SK-MEL-5 (cell line): ENCODE measurements at regions not wholly inside any gene's neighbourhood (a gene's known extent, or its start where the extent isn't known, plus 50 kb on each side); places are given as distances from the start of the nearest gene placed in this dataset.
A peak's percentile ranks its signal among the peaks of the same experiment; 100 is the strongest.

Experiments
- DNase-seq: peaks from one replicate; pipeline ENCODE4 v3.0.0-alpha.2; 2016; ENCODE audit warnings: low read depth, low spot score
- in situ Hi-C: cut with HindIII; loops from 2 replicates; pipeline ENCODE4 v1.10.0; 2016; ENCODE audit warnings: low sequenced_read_pairs, high pct_unique_total_duplicates, low pct_unique_long_range_greater_than_20kb

DNA sequence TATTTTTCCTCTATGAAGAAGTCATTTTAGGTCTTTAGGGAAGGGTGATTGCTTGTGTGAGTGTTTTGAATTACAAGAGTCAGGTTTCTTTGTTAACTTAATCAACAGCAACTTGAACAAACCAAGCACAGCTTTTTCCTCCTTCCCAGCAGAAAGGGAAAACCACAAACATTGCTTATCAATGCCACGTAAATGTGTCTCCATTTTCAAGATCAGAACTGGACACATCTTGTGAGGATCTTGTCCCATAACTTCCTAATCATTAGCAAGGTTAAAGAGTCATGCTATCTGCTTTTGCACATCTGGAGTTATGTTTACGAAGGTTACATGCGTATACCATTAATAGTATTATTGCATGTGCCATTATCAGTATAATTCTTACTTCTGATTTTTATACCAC, 248.0 kb upstream of the FLRT2 start:
- no peak for DNase-seq
- in situ Hi-C loops = no loop called here

DNA sequence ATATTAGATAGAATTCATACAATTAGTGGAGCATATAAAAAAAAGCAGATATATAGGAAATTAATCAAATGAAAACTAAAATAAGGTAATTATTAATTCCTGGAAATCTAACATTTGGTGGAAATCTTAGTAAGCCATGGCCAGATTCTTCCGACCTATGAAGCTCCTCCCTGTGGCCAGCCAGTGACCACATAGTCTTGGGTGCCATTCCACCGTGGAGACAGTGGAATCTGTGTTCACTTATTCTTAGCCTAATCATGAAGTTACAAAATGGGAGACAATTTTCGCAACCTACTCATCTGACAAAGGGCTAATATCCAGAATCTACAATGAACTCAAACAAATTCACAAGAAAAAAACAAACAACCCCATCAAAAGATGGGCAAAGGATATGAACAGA, 241.9 kb upstream of the FLRT2 start:
- DNase-seq = no peak
- in situ Hi-C loops = no loop called here

GRCh38 chr14:85291731-85292130, 238.2 kb upstream of the FLRT2 start:
- DNase-seq = no peak
- in situ Hi-C loops = no loop called here

- in situ Hi-C loops = no loop called here
- DNase-seq = no peak
Observed at GRCh38 chr14:85293612-85294234, 236.2 kb upstream of the FLRT2 start.

GRCh38 chr14:85295318-85295717, 234.6 kb upstream of the FLRT2 start:
- DNase-seq = no peak

GRCh38 chr14:85296456-85297210, 233.3 kb upstream of the FLRT2 start:
- DNase-seq = no peak
- in situ Hi-C loops = no loop called here

More at GRCh38 chr14:85295318-85295717, 234.6 kb upstream of the FLRT2 start:
- in situ Hi-C loops = no loop called here

GRCh38 chr14:85300107-85300506, 229.8 kb upstream of the FLRT2 start:
- no peak for DNase-seq
- in situ Hi-C loops = no loop called here

GRCh38 chr14:85301506-85301905, 228.4 kb upstream of the FLRT2 start:
- DNase-seq = no peak
- in situ Hi-C loops = no loop called here

DNA sequence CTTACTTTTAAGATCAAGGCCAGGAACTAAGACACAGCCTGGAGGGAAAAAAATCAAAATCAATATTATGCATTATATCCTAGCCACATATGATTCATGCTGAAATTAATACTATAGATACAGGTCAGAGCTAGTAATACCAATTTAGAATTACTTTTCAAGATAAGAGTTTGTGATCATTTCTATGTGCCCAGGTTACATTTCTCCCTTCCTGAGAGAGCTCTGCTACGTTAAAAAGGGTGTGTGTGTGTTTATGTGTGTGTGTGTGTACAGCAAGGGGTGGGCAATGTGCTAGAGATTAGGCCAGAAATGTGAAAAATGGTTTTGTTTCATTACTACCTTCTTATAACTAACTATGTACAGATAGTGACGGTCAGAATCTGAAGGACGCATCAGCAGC, 223.9 kb upstream of the FLRT2 start:
- DNase-seq = no peak
- in situ Hi-C loops = no loop called here

- peak; percentile 7 for DNase-seq
- in situ Hi-C loops = no loop called here
Observed at GRCh38 chr14:85308531-85309300, 221.2 kb upstream of the FLRT2 start.

DNA sequence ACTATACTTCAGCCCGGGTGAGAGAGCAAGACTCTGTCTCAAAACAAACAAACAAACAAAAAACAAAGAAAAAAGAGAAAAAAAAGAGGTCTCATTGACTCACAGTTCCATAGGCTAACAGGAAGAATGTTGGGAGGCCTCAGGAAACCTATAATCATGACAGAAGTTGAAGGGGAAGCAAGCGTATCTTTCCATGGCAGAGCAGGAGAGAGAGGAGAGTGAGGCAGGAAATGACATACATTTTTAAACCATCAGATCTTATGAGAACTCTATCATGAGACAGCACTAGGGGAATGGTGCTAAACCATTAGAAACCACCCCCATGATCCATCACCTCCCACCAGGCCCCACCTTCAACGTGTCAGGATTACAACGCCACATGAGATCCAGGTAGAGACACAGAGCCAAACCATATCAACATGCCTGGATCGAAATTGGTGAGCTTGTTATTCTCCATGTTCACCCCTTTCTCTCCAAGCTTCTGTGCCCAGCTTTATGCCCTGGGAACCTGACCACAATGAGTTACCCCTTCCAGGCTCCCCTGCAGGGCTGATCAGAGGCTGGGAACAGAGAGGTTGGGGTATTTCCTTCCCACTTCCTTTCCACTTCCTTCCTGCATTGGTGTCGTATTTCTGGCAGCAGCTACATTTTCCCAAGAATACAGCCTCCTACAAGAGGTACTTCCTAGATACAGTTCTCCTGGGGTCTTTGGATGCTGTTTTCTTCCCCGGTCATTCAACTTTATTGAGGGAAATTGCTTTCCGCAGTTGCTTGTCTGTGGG, 219.3 kb upstream of the FLRT2 start:
- in situ Hi-C loops = no loop called here
- DNase-seq = no peak

DNA sequence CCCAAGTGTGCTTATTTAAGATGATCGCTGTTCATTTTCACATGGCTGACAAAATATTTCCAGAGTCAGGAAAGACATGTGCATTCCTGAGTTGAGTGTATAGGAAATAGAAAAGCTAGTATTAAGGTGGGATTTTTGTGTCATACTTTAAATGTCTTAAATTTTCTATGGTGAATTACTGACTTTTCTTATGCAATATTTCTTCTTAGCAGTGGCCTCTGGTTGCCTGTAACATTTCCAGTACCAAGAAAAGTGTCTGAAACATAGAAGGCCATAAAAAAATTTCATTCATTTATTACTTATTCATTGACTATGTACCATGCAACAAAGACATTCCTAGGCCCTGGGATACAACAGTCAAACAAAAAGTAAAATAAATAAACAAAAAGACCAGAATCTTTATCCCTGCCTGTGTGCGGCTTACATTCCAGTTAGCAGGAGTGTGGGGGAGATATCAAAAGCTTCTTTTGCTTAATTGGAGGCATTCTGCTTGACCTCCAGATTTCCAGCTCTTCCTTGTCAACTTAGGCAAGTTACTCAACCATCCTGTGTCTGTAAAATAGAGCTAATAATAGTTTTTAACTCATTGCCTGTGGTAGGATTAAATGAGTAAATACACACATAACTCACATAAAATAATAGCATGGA, 216.3 kb upstream of the FLRT2 start:
- DNase-seq = no peak
- in situ Hi-C loops = no loop called here

- in situ Hi-C loops = no loop called here
- peak; percentile 5 for DNase-seq
Observed at GRCh38 chr14:85315290-85315689, 214.7 kb upstream of the FLRT2 start.

DNA sequence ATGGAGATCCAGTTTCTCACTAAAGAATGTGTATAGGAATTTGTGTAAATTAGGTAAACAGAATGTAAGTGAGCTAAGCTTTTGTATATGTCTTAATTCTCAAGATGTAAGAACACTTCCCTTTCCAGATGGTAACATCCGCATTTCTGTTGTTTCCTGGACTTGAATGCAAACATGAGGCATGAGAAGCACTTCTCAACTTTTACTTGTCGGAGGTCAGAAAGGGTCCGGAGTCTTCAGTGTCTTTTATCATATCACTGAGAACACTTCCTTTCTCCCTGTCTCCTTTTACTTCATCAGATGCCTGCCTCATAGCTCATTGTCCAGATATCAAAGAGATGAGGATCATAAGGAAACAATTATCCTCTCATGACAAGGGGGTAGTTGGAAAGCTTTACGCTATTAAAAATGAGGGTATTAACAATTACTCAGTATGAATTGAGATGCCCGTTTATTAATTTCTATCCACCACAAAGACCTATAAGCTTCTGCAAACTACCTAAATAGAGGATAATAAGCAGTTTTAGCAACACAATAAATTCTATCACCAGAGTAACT, 214.1 kb upstream of the FLRT2 start:
- DNase-seq = no peak
- in situ Hi-C loops = no loop called here

GRCh38 chr14:85316701-85317410, 213.1 kb upstream of the FLRT2 start:
- in situ Hi-C loops = no loop called here
- DNase-seq = no peak

DNA sequence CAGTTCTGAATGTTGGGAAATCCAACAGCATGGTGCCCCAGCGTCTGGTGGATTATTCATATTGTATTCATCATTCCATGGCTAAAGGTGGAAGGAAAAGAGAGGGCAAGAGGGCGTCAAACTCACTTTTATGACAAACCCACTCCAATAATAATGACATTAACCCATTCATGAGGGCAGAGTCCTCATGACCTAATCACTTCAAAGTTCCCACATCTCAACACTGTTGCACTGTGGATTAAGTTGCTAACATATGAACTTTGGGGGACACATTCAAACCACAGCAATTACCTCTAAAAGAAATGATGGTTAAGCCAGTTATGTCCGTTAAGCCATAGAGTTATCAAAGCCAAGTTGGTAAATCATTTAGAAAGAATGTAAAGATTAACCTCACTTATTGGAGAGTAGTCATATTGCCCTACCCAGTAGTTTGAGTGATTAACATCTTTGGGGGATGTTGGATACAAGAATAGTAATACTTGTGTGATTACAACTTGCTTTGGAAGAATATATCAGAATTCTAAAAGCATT, 212.4 kb upstream of the FLRT2 start:
- DNase-seq = no peak

More for the DNA sequence above, 212.4 kb upstream of the FLRT2 start:
- in situ Hi-C loops = no loop called here
